Activated CD8-positive, alpha-beta T cell treated with anti-CD3 and anti-CD28 coated beads for 36 hours (primary cell): ENCODE measurements at regions not wholly inside any gene's neighbourhood (a gene's known extent, or its start where the extent isn't known, plus 50 kb on each side); places are given as distances from the start of the nearest gene placed in this dataset.

Source experiments
- ATAC-seq: fragments of 200-7000 bp; cut with Tn5 transposase; one replicate; pipeline ENCODE4 v1.10.0; 2021; ENCODE audit warnings: mild to moderate bottlenecking, moderate library complexity
- CTCF ChIA-PET: fragments of 350-600 bp; sonication (Branson Sonifier 250); formaldehyde crosslinking; loops from one replicate; lab custom pipeline; 2021; ENCODE audit warnings: antibody characterized with exemption; lab: Charles Lee
- POLR2A ChIA-PET: fragments of 350-600 bp; sonication (Branson Sonifier 250); formaldehyde crosslinking; loops from one replicate; lab custom pipeline; 2021; ENCODE audit warnings: antibody characterized with exemption; lab: Charles Lee
- DNase-seq: peaks from one replicate; pipeline ENCODE4 v3.0.0-alpha.2; 2020
- H3K27ac Mint-ChIP-seq: one replicate; pipeline ENCODE4 v1.8.0; 2021; ENCODE audit warnings: mild to moderate bottlenecking, mixed read lengths
- H3K27me3 Mint-ChIP-seq: one replicate; pipeline ENCODE4 v1.8.0; 2021; ENCODE audit warnings: mixed read lengths
- H3K36me3 Mint-ChIP-seq: one replicate; pipeline ENCODE4 v1.8.0; 2021; ENCODE audit warnings: low read depth, mixed read lengths
- H3K4me1 Mint-ChIP-seq: one replicate; pipeline ENCODE4 v1.8.0; 2021; ENCODE audit warnings: low read depth, mixed read lengths
- H3K4me3 Mint-ChIP-seq: one replicate; pipeline ENCODE4 v1.8.0; 2021; ENCODE audit warnings: mild to moderate bottlenecking, moderate library complexity, mixed read lengths
- H3K9me3 Mint-ChIP-seq: one replicate; pipeline ENCODE4 v1.8.0; 2021; ENCODE audit warnings: mixed read lengths
- CTCF ChIP-seq: fragments of 200-600 bp; IDR thresholded peaks from one replicate; pipeline ENCODE4 v1.8.0; 2022; ENCODE audit warnings: antibody characterized with exemption, mild to moderate bottlenecking
- intact Hi-C: fragments of 100-400 bp; cut with micrococcal nuclease; formaldehyde crosslinking; loops from one replicate; pipeline ENCODE4 v1.10.0; 2022

GRCh38 chr15:38883987-38884386, 319.4 kb upstream of the RASGRP1 start:
- Mint-ChIP-seq H3K9me3 (no peaks in the 10 kb centered on the region), H3K27me3 (peaks cover 2% of the 10 kb centered on the region), H3K27ac (no peak overlapping the region), H3K4me3 (no peak overlapping the region), H3K36me3 (no peaks in the 10 kb centered on the region), H3K4me1 (peaks cover 2% of the 10 kb centered on the region)
- intact Hi-C loops = no loop called here
- TF ChIP-seq CTCF = no peak
- ChIA-PET POLR2A (no interaction called here), CTCF (no interaction called here)
- DNase-seq (no peak), ATAC-seq (no peak)

GRCh38 chr15:38885001-38885400, 320.4 kb upstream of the RASGRP1 start:
- ChIA-PET CTCF (no interaction called here), POLR2A (interaction anchor here (0.6 kb wide), 1 partner anchor 72 kb away, joined by 3 read pairs; no protein-coding TSS in a partner anchor)
- H3K4me3 Mint-ChIP-seq = no peak overlapping the region
- ATAC-seq (no peak), DNase-seq (no peak)
- peaks cover 2% of the 10 kb centered on the region for H3K27me3 Mint-ChIP-seq
- H3K4me1 Mint-ChIP-seq = peaks cover 2% of the 10 kb centered on the region
- no peak for TF ChIP-seq CTCF
- intact Hi-C loops = no loop called here
- H3K27ac Mint-ChIP-seq = no peak overlapping the region
- no peaks in the 10 kb centered on the region for H3K9me3 Mint-ChIP-seq
- no peaks in the 10 kb centered on the region for H3K36me3 Mint-ChIP-seq

- intact Hi-C loops = no loop called here
- Mint-ChIP-seq H3K36me3 (no peaks in the 10 kb centered on the region), H3K9me3 (no peaks in the 10 kb centered on the region), H3K27me3 (peaks cover 2% of the 10 kb centered on the region), H3K27ac (no peak overlapping the region), H3K4me1 (peaks cover 2% of the 10 kb centered on the region), H3K4me3 (no peak overlapping the region)
- no peak for ATAC-seq
- no peak for TF ChIP-seq CTCF
- DNase-seq = no peak
- CTCF ChIA-PET = no interaction called here
- POLR2A ChIA-PET = interaction anchor here (0.6 kb wide), 1 partner anchor 71 kb away, joined by 3 read pairs; no protein-coding TSS in a partner anchor
Measured at GRCh38 chr15:38885471-38885952, 320.9 kb upstream of the RASGRP1 start.

- H3K27ac Mint-ChIP-seq = no peak overlapping the region
- no peak for TF ChIP-seq CTCF
- ChIA-PET POLR2A (no interaction called here), CTCF (no interaction called here)
- no peaks in the 10 kb centered on the region for H3K36me3 Mint-ChIP-seq
- no peak for DNase-seq
- intact Hi-C loops = no loop called here
- no peak for ATAC-seq
- peaks cover 2% of the 10 kb centered on the region for H3K4me1 Mint-ChIP-seq
- H3K4me3 Mint-ChIP-seq = no peak overlapping the region
- peaks cover 3% of the 10 kb centered on the region for H3K27me3 Mint-ChIP-seq
- H3K9me3 Mint-ChIP-seq = no peaks in the 10 kb centered on the region
Measured at GRCh38 chr15:38886315-38887163, 321.9 kb upstream of the RASGRP1 start.

GRCh38 chr15:38888701-38889221, 324.1 kb upstream of the RASGRP1 start:
- ChIA-PET CTCF (no interaction called here), POLR2A (no interaction called here)
- no peaks in the 10 kb centered on the region for H3K9me3 Mint-ChIP-seq
- DNase-seq = no peak
- H3K4me3 Mint-ChIP-seq = no peak overlapping the region
- no peaks in the 10 kb centered on the region for H3K36me3 Mint-ChIP-seq
- H3K27ac Mint-ChIP-seq = no peak overlapping the region
- H3K4me1 Mint-ChIP-seq = peaks cover 2% of the 10 kb centered on the region
- no peak for ATAC-seq
- peaks cover 6% of the 10 kb centered on the region for H3K27me3 Mint-ChIP-seq
- TF ChIP-seq CTCF = no peak
- intact Hi-C loops = no loop called here
